ENCODE measurements at regions not wholly inside any gene's neighbourhood (a gene's known extent, or its start where the extent isn't known, plus 50 kb on each side); places are given as distances from the start of the nearest gene placed in this dataset.
A peak's percentile ranks its signal among the peaks of the same experiment; 100 is the strongest.

DNA sequence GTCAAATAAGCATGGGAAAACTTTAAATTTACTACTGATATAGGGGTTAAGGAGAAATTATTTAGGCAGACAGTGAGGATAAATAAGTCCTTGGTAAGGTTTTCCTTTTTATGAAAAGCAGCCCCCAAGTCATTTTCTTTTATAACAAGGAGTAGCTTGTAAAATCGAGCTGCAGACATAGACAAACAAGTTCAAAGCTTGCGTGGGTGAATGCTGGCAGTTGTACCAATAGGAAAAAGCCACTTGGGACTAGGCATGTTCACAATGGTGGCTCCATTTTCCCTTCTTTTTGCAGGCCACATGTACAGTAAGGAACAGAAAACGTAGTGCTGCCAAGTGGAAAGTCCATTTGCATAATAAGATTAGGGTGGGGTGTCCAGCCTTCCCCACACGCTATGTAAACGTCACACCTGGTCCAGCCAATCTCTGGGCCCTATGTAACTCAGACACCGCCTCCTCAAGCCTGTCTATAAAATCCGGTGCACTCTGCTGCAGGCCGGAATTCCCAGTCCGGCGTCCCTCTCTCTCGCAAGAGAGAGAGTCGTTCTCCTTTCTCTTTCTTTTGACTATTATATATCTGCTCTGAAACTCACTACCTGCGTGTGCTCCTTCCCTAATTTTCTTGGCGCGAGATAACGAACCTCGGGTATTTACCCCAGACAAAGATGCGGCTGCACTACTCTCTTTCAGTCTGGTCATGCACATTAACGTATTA lies 217.1 kb upstream of the MAN1A1 start (continued):
- 0 out of 2 replicates have a peak, but pooled peaks have one; percentile 47 for TF ChIP-seq ZEB2 (IDR thresholded peaks at IDR 0.05)
- TF ChIP-seq, protein P1, sequence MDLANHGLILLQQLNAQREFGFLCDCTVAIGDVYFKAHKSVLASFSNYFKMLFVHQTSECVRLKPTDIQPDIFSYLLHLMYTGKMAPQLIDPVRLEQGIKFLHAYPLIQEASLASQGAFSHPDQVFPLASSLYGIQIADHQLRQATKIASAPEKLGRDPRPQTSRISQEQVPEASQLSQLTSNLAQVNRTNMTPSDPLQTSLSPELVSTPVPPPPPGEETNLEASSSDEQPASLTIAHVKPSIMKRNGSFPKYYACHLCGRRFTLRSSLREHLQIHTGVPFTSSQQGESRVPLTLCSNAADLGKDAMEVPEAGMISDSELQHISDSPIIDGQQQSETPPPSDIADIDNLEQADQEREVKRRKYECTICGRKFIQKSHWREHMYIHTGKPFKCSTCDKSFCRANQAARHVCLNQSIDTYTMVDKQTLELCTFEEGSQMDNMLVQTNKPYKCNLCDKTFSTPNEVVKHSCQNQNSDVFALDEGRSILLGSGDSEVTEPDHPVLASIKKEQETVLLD (IDR thresholded peaks at IDR 0.05), result no peak
- TF ChIP-seq FOS (IDR thresholded peaks at IDR 0.05; ENCODE audit: extremely low read depth, insufficient read length), result no peak
- no peak for TF ChIP-seq EWSR1 (IDR thresholded peaks at IDR 0.05; ENCODE audit: borderline replicate concordance, low read depth, partially characterized antibody)
- no peak for TF ChIP-seq ZNF124 (CRISPR knock-in tag; IDR thresholded peaks at IDR 0.05)
- no peak for TF ChIP-seq GATA2 (CRISPR knock-in tag; IDR thresholded peaks at IDR 0.05)
- no peak for TF ChIP-seq TEAD1 (CRISPR knock-in tag; IDR thresholded peaks at IDR 0.05)
- peak; percentile 91 for TF ChIP-seq TBP (optimal IDR thresholded peaks at IDR 0.05; ENCODE audit: low read depth, low read length)
- no peak for TF ChIP-seq HDGF (IDR thresholded peaks at IDR 0.05)
- TF ChIP-seq L3MBTL2 (IDR thresholded peaks at IDR 0.05), result peak; percentile 36; the same call in 1 of the 2 replicates
- TF ChIP-seq ZNF75A (CRISPR knock-in tag; IDR thresholded peaks at IDR 0.05), result no peak
- no peak for TF ChIP-seq BACH1 (tag; IDR thresholded peaks at IDR 0.05)
- TF ChIP-seq, protein P2, sequence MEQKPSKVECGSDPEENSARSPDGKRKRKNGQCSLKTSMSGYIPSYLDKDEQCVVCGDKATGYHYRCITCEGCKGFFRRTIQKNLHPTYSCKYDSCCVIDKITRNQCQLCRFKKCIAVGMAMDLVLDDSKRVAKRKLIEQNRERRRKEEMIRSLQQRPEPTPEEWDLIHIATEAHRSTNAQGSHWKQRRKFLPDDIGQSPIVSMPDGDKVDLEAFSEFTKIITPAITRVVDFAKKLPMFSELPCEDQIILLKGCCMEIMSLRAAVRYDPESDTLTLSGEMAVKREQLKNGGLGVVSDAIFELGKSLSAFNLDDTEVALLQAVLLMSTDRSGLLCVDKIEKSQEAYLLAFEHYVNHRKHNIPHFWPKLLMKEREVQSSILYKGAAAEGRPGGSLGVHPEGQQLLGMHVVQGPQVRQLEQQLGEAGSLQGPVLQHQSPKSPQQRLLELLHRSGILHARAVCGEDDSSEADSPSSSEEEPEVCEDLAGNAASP (IDR thresholded peaks at IDR 0.05), result no peak
- TF ChIP-seq E4F1 (CRISPR knock-in tag; IDR thresholded peaks at IDR 0.05; ENCODE audit: borderline replicate concordance), result no peak
- TF ChIP-seq RFX5 (IDR thresholded peaks at IDR 0.05; ENCODE audit: low read depth, low read length), result no peak
- no peak for TF ChIP-seq XRCC3 (IDR thresholded peaks at IDR 0.05)
- TF ChIP-seq TFAP4 (CRISPR knock-in tag; IDR thresholded peaks at IDR 0.05; ENCODE audit: borderline replicate concordance), result no peak
- no peak for TF ChIP-seq MCM7 (IDR thresholded peaks at IDR 0.05)
- TF ChIP-seq HNRNPL (IDR thresholded peaks at IDR 0.05; ENCODE audit: low read depth, low read length), result no peak
- no peak for TF ChIP-seq ZBTB7A (IDR thresholded peaks at IDR 0.05; ENCODE audit: borderline replicate concordance, control insufficient read depth, low read depth, low read length)
- TF ChIP-seq POLR3G (IDR thresholded peaks at IDR 0.05; ENCODE audit: extremely low read depth, insufficient read length, insufficient replicate concordance), result no peak
- TF ChIP-seq SAFB2 (IDR thresholded peaks at IDR 0.05; ENCODE audit: borderline replicate concordance, low read depth, low read length, severe bottlenecking), result no peak
